Breast epithelium (tissue), 4 donors: ENCODE measurements at regions not wholly inside any gene's neighbourhood (a gene's known extent, or its start where the extent isn't known, plus 50 kb on each side); places are given as distances from the start of the nearest gene placed in this dataset.

Source experiments
- DNase-seq, 2 donors: peaks; one replicate each; pipeline ENCODE4 v3.0.0-alpha.2; 2019; ENCODE audit warnings: low spot score in 2 of 2
- H3K27ac ChIP-seq, 2 donors: fragments of 200-600 bp; sonication (generic) in 1 of 2; one replicate each; pipeline ENCODE4 v1.5.1; 2016 to 2019; ENCODE audit warnings: mild to moderate bottlenecking in 1 of 2
- H3K27me3 ChIP-seq, 2 donors: fragments of 200-600 bp; sonication (generic) in 1 of 2; one replicate each; pipeline versions ENCODE4 v1.5.1 to v1.6.0; 2017 to 2019; ENCODE audit warnings: control low read depth in 1 of 2, mild to moderate bottlenecking in 1 of 2
- H3K36me3 ChIP-seq: fragments of 200-600 bp; one replicate; pipeline ENCODE4 v1.5.1; 2019
- H3K4me1 ChIP-seq, 2 donors: fragments of 200-600 bp; sonication (generic); one replicate each; pipeline ENCODE4 v1.5.1; 2016 to 2019; ENCODE audit warnings: control low read depth in 1 of 2
- H3K4me3 ChIP-seq, 3 donors: fragments of 200-600 bp; sonication (generic); 1 replicate in 2 of 3; 2 replicates in 1 of 3; pipeline ENCODE4 v1.5.1; 2016 to 2019; ENCODE audit warnings: mild to moderate bottlenecking in 3 of 3, moderate library complexity in 2 of 3
- H3K9me3 ChIP-seq, 2 donors: fragments of 200-600 bp; sonication (generic) in 1 of 2; one replicate each; pipeline ENCODE4 v1.5.1; 2016 to 2019; ENCODE audit warnings: control low read depth in 1 of 2
- CTCF ChIP-seq, 3 donors: fragments of 450-650 bp; IDR thresholded peaks; one replicate each; pipeline ENCODE4 v1.5.1; 2016 to 2017; ENCODE audit warnings: antibody characterized with exemption in 3 of 3, mild to moderate bottlenecking in 3 of 3, moderate library complexity in 3 of 3
- POLR2A ChIP-seq: fragments of 450-650 bp; IDR thresholded peaks from one replicate; pipeline ENCODE4 v1.6.1; 2016; ENCODE audit warnings: antibody characterized with exemption, mild to moderate bottlenecking, moderate library complexity
- POLR2AphosphoS5 ChIP-seq, 3 donors: sonication (generic); formaldehyde crosslinking; IDR thresholded peaks; one replicate each; pipeline ENCODE4 v1.6.1; 2017; ENCODE audit warnings: antibody characterized with exemption in 3 of 3
- intact Hi-C: fragments of 100-400 bp; cut with DNase I; formaldehyde crosslinking; loops from one replicate; pipeline ENCODE4 v1.15.1; 2023; ENCODE audit warnings: low total_unique reads

GRCh38 chr18:75531851-75532459, 104.5 kb upstream of the SMIM21 start:
- intact Hi-C loops = no loop called here
- no peaks in the 10 kb centered on the region for H3K27me3 ChIP-seq
- TF ChIP-seq CTCF (IDR thresholded peaks at IDR 0.05) = no peak
- TF ChIP-seq POLR2AphosphoS5 (IDR thresholded peaks at IDR 0.05) = no peak
- no peak for TF ChIP-seq POLR2A
- DNase-seq = no peak
- H3K36me3 ChIP-seq = no peaks in the 10 kb centered on the region
- H3K4me3 ChIP-seq = no peak overlapping the region
- no peaks in the 10 kb centered on the region for H3K9me3 ChIP-seq
- H3K27ac ChIP-seq = no peak overlapping the region
- no peaks in the 10 kb centered on the region for H3K4me1 ChIP-seq

DNA sequence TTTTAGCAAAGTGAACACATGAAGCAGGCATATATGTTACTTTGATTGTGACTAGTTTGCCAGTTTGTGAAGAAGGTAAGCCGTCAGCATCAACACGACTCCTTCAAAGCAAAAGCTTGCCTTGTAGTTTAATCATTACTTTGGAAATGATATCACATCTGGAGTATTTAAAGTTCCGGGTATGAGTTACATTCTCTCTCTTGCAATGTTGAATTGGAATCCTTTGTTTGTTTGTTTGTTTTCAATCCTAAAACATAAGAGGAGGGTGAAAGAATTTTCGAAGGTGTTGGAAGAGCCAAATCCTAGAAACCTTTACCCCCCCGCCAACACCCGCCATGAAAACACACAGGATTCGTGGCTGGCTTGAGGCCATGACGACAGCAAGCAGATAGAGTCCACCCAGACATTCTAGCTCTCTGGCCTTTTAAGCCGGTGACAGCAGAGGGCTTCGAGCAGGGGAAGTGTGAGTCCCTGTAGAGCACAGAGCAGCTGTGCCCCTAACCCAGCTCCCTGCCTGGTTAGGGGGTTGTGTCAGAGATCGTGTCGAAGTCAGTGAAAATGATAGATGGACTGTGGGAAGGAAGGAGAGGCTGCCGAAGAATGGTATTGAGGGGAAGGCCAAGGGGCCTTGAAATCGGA, 103.8 kb upstream of the SMIM21 start:
- H3K27ac ChIP-seq = no peak overlapping the region
- DNase-seq = no peak
- no peak overlapping the region for H3K4me3 ChIP-seq
- no peaks in the 10 kb centered on the region for H3K27me3 ChIP-seq
- no peak for TF ChIP-seq POLR2AphosphoS5 (IDR thresholded peaks at IDR 0.05)
- no peaks in the 10 kb centered on the region for H3K4me1 ChIP-seq
- no peaks in the 10 kb centered on the region for H3K9me3 ChIP-seq
- no peaks in the 10 kb centered on the region for H3K36me3 ChIP-seq
- intact Hi-C loops = no loop called here

- intact Hi-C loops = no loop called here
- Histone ChIP-seq H3K4me1 (no peaks in the 10 kb centered on the region), H3K4me3 (no peak overlapping the region), H3K9me3 (no peaks in the 10 kb centered on the region), H3K27me3 (no peaks in the 10 kb centered on the region), H3K36me3 (no peaks in the 10 kb centered on the region), H3K27ac (no peak overlapping the region)
- DNase-seq = no peak
- no peak for TF ChIP-seq CTCF (IDR thresholded peaks at IDR 0.05)
- TF ChIP-seq POLR2AphosphoS5 (IDR thresholded peaks at IDR 0.05) = no peak
Measured at GRCh38 chr18:75530566-75531211, 103.2 kb upstream of the SMIM21 start.

- TF ChIP-seq POLR2A (no peak), CTCF (IDR thresholded peaks at IDR 0.05) (no peak), POLR2AphosphoS5 (IDR thresholded peaks at IDR 0.05) (no peak)
- H3K4me3 ChIP-seq = no peak overlapping the region
- no peak overlapping the region for H3K27ac ChIP-seq
- H3K36me3 ChIP-seq = no peaks in the 10 kb centered on the region
- intact Hi-C loops = no loop called here
- no peak for DNase-seq
- H3K9me3 ChIP-seq = no peaks in the 10 kb centered on the region
- H3K27me3 ChIP-seq = no peaks in the 10 kb centered on the region
- no peaks in the 10 kb centered on the region for H3K4me1 ChIP-seq
Measured at GRCh38 chr18:75530118-75530517, 102.6 kb upstream of the SMIM21 start.

GRCh38 chr18:75529394-75529793, 101.9 kb upstream of the SMIM21 start:
- H3K36me3 ChIP-seq = no peaks in the 10 kb centered on the region
- TF ChIP-seq POLR2AphosphoS5 (IDR thresholded peaks at IDR 0.05) (no peak), CTCF (IDR thresholded peaks at IDR 0.05) (no peak), POLR2A (no peak)
- no peaks in the 10 kb centered on the region for H3K4me1 ChIP-seq
- intact Hi-C loops = no loop called here
- H3K4me3 ChIP-seq = no peak overlapping the region
- no peak for DNase-seq
- no peaks in the 10 kb centered on the region for H3K9me3 ChIP-seq
- H3K27me3 ChIP-seq = no peaks in the 10 kb centered on the region
- no peak overlapping the region for H3K27ac ChIP-seq
